ENCODE measurements at regions not wholly inside any gene's neighbourhood (a gene's known extent, or its start where the extent isn't known, plus 50 kb on each side); places are given as distances from the start of the nearest gene placed in this dataset.

GRCh38 chr3:34035775-34036174, 237.3 kb downstream of the PDCD6IP start:
- Histone ChIP-seq H3K27me3 (ENCODE audit: control insufficient read depth, insufficient read depth, low read length) (no peaks in the 10 kb centered on the region), H3K36me3 (ENCODE audit: control insufficient read depth, insufficient read depth, low read length) (no peaks in the 10 kb centered on the region), H3K4me3 (ENCODE audit: low read depth, low read length) (no peak overlapping the region)
- no peak for TF ChIP-seq CTCF (IDR thresholded peaks at IDR 0.05; ENCODE audit: insufficient read depth, low read length, poor library complexity, severe bottlenecking)
- DNase-seq (ENCODE audit: low read depth), result no peak

- no peak for TF ChIP-seq CTCF (IDR thresholded peaks at IDR 0.05; ENCODE audit: insufficient read depth, low read length, poor library complexity, severe bottlenecking)
- H3K27me3 ChIP-seq (ENCODE audit: control insufficient read depth, insufficient read depth, low read length), result no peaks in the 10 kb centered on the region
- no peak for DNase-seq (ENCODE audit: low read depth)
- no peak overlapping the region for H3K4me3 ChIP-seq (ENCODE audit: low read depth, low read length)
- H3K36me3 ChIP-seq (ENCODE audit: control insufficient read depth, insufficient read depth, low read length), result no peaks in the 10 kb centered on the region
These were observed 238.8 kb downstream of the PDCD6IP start for GRCh38 chr3:34037260-34037659.

- TF ChIP-seq CTCF (IDR thresholded peaks at IDR 0.05; ENCODE audit: insufficient read depth, low read length, poor library complexity, severe bottlenecking), result no peak
- H3K27me3 ChIP-seq (ENCODE audit: control insufficient read depth, insufficient read depth, low read length), result no peaks in the 10 kb centered on the region
- no peaks in the 10 kb centered on the region for H3K36me3 ChIP-seq (ENCODE audit: control insufficient read depth, insufficient read depth, low read length)
- DNase-seq (ENCODE audit: low read depth), result no peak
- H3K4me3 ChIP-seq (ENCODE audit: low read depth, low read length), result no peak overlapping the region
These were observed 239.7 kb downstream of the PDCD6IP start for GRCh38 chr3:34038131-34038530.

- Histone ChIP-seq H3K4me3 (ENCODE audit: low read depth, low read length) (no peak overlapping the region), H3K27me3 (ENCODE audit: control insufficient read depth, insufficient read depth, low read length) (no peaks in the 10 kb centered on the region), H3K36me3 (ENCODE audit: control insufficient read depth, insufficient read depth, low read length) (no peaks in the 10 kb centered on the region)
- no peak for DNase-seq (ENCODE audit: low read depth)
- no peak for TF ChIP-seq CTCF (IDR thresholded peaks at IDR 0.05; ENCODE audit: insufficient read depth, low read length, poor library complexity, severe bottlenecking)
These were observed 247.7 kb downstream of the PDCD6IP start for GRCh38 chr3:34046154-34046553.

GRCh38 chr3:34053626-34054025, 255.2 kb downstream of the PDCD6IP start:
- no peak for TF ChIP-seq CTCF (IDR thresholded peaks at IDR 0.05; ENCODE audit: insufficient read depth, low read length, poor library complexity, severe bottlenecking)

GRCh38 chr3:34056181-34056910, 257.9 kb downstream of the PDCD6IP start:
- Histone ChIP-seq H3K4me3 (ENCODE audit: low read depth, low read length) (no peak overlapping the region), H3K36me3 (ENCODE audit: control insufficient read depth, insufficient read depth, low read length) (no peaks in the 10 kb centered on the region), H3K27me3 (ENCODE audit: control insufficient read depth, insufficient read depth, low read length) (no peaks in the 10 kb centered on the region)
- no peak for DNase-seq (ENCODE audit: low read depth)
- no peak for TF ChIP-seq CTCF (IDR thresholded peaks at IDR 0.05; ENCODE audit: insufficient read depth, low read length, poor library complexity, severe bottlenecking)

More at GRCh38 chr3:34053626-34054025, 255.2 kb downstream of the PDCD6IP start:
- Histone ChIP-seq H3K27me3 (ENCODE audit: control insufficient read depth, insufficient read depth, low read length) (no peaks in the 10 kb centered on the region), H3K36me3 (ENCODE audit: control insufficient read depth, insufficient read depth, low read length) (no peaks in the 10 kb centered on the region), H3K4me3 (ENCODE audit: low read depth, low read length) (no peak overlapping the region)
- no peak for DNase-seq (ENCODE audit: low read depth)
